HG02763 (cell line): ENCODE measurements at regions not wholly inside any gene's neighbourhood (a gene's known extent, or its start where the extent isn't known, plus 50 kb on each side); places are given as distances from the start of the nearest gene placed in this dataset.
A peak's percentile ranks its signal among the peaks of the same experiment; 100 is the strongest.
"Not testable (repeated sequence)": the region's sequence is repeated elsewhere in the genome, so short reads cannot be mapped to it uniquely, and the experiment has no call there.

Source experiments
- ATAC-seq: cut with Tn5 transposase; IDR thresholded peaks from one replicate; pipeline ENCODE4 v1.9.1; 2021; ENCODE audit warnings: mild to moderate bottlenecking, moderate library complexity; ENCODE audit not compliant: unreplicated experiment

DNA sequence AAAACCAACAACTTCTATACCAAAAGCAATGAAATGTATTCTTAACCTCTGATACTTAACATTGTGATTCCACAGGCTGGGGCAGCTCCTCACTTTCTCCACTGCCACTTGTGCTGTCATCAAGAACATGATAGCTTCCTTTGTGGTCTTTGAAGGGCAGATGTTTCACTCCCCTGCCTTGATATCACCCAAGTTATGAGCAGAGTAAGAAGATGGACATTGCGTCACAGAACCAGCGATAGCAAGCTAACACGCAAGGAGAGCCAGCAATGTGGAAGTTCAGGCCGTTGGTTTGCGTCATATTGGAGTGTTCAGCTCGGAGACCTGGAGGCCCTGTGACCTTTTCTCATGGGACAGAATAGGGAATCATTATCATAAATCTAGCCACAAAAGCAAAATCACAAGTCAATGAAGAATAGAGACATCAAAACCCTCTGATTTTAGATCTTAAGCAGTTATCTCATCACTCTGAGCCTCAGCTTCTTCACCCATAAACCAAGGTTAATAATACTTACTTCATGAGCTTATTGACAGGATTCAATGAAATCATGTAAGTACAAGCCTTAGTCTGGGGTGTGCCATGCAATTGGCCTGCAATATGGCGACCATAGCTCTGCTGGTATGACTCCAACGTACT, 183.8 kb upstream of the THBS1 start:
- ATAC-seq = no peak

DNA sequence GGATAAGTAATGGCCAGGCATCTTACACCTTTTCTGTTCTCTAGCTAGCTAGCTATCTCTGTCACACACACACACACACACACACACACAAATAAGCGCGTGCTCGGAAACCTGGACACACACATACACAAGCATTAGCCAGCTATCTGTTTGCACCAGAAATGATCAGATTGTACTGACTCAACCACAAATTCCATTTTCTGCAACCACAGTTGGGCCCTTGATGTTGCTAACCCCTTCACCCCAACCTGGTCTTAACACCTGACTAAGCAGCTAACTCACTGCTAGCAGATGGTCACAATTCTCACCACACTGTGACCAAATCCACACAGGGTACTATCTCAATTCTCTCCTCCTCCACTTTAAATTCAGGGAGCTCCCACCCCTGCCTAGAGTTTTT, 183.0 kb upstream of the THBS1 start:
- ATAC-seq = no peak

DNA sequence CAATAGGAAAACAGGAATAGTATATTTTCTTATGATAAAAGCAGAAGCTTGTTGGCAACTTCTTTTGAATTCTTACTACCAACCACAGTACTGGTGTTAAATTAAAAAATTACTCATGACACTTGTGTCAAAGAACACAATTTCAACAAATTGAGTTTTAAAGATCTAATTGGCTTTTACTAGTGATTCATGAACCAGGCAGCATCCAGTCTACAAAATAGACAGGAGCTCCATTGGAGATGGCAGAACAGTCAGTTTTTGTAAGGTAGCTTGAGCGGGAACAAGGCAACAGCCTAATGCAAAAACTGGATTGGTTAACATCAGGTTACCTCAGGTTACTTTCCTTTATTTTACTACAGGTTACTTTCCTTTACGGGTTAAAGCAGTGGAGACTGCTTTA, 181.3 kb upstream of the THBS1 start:
- no peak for ATAC-seq

DNA sequence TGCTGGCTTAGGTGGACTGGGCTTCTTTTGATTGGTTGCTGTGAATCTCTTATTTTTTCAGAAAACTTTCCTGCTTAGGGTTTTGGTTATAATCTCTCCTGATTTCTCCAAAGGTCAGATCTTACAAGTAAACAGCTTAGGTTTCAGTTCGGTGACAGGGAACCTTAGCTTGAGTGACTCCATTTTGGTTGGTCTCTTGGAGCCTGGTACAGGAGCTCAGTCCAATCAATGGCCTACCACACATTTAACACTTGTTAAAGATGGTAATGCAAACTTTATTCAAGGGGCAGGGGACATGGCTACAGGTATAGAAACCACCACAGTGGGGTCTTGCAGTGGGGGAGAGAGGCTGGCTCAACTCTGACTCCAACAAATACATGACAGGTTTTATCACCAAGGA, 180.9 kb upstream of the THBS1 start:
- no peak for ATAC-seq

DNA sequence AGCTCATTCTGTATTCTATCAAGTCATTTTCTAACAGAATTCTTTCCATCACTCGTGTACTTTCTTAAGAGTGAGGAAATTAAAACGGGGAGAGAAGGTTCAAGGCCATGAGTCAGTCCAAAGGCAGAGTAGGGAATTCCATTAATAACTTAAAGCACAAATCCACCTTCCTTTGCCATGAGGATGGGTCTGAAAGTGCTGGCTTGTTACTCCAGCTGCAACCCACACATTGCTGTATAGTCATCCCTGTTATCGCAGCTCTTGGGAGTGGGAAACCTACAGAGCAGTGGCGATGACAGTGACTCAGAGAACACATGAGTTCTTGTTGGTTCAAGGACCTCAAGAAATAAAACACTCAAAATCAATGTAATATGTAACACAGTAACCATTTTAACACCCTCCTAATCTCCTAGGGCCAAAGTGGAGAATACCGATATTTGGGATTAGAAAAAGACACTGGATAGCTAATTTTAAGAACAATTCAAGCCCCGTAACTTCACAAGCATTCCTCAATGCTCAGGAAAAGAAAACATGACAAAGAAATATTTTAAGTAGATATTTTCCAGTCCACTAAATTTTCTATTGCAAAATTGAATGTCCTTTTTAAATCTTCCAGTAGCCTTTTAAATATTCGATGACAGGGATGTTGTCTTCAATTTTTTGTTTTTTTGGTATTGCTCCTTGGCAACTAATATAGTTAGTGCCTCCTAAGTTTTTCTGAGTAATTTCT, 179.9 kb upstream of the THBS1 start:
- ATAC-seq = no peak

DNA sequence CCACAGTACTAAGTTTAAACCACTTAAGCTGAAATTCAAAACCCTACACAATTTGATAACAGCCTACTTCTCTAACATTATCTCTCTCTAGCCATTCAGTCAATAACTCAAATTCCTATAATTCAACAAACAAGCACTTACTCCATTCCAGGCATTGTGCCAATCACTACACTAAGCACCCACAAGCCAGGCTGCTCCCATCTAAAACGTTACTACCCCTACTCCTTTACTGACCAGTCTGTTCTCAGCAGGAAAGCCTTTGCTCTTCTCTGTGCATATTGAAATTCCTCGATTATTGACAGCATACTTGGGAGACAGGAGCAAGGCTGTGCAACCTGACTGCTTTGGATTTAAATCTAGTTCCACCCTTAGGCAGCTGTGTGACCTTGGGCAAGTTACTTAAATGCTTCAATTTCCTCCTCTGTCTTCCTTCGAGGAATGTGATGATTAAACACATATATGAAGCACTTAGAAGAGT, 177.2 kb upstream of the THBS1 start:
- ATAC-seq = no peak

DNA sequence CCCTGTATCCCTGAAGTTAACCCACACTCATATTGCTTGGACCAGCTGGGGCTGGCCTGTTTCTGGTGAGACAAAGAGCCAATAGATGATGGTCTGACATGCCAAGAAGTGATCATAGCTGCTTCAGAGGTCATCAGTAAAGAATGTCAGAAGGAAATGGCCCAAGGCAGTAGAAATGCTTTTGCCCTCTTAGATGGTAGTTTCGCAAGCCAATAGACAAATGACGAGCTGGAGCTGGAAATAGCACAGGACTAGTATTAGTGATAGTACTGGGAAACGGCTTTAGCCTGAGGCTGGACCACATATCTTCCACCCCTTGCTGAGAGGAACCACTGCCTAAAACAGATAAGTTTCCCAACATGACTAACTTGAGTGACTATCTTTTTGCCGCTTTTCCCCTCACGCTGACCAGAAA, 176.1 kb upstream of the THBS1 start:
- no peak for ATAC-seq

DNA sequence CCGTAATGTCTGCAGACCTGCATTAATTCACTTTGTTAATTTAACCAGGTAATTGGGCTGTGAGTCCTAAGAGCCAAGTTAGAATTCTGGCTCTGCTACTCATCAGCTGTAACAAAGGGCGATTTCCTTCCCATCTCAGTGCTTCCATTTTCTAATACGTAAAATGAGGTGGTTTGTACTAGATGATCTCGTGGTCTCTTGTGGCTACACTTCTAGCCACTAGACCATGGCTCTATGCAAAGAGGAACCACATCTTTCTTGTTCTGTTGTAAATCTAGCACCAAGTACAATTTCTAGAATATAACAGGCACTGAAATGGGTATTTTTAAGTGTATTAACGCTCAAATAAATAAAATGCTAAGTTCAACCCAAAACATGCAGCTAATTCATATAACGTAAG, 174.4 kb upstream of the THBS1 start:
- ATAC-seq = peak; percentile 95

DNA sequence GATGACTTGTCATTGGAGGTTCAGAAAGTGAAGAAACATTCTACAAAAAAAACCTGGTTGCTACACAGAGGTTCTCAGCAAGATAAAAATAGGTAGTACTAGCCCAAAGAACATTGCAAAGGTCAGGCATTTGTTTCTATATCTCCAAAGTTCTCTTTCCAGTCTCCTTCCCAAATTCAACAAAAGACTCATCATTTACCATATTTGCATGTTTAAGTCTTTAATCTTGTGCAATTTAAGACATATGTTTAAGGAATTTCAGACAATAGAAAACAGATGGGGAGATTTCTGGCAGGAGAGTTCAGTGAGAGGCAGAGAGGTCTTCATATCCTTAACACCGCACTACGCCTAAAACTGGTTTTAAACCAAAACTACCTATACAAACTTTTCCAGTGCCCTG, 173.8 kb upstream of the THBS1 start:
- ATAC-seq = no peak

DNA sequence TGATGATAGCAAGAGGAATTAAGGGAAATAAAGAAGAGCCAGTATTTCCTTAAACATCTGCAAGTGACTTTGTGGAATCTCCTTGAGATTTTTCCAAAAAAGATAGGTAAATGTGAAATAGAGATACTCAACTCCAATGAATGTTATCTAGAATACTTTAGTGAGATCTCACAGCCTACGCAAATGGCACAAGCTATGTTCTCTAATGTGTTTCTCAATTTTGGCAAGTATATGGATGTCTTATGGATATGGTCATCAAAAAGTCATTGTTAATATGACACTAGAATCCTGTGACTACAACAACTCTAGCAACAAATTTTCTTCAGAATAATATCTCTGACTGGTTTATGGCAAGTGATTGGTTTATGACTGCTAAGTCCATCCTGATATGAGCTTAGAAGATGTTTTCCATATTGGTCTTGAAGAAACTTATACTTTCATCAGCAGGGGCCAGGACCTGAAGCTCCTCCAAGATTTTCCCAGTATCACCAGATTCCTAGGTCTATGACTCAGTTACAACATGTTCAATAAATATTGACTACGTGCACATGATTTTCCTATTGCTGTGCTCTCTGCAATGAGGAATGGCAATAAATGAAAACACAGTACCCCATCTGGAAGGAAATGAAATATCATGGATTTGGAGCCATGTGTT, 170.9 kb upstream of the THBS1 start:
- ATAC-seq = no peak

DNA sequence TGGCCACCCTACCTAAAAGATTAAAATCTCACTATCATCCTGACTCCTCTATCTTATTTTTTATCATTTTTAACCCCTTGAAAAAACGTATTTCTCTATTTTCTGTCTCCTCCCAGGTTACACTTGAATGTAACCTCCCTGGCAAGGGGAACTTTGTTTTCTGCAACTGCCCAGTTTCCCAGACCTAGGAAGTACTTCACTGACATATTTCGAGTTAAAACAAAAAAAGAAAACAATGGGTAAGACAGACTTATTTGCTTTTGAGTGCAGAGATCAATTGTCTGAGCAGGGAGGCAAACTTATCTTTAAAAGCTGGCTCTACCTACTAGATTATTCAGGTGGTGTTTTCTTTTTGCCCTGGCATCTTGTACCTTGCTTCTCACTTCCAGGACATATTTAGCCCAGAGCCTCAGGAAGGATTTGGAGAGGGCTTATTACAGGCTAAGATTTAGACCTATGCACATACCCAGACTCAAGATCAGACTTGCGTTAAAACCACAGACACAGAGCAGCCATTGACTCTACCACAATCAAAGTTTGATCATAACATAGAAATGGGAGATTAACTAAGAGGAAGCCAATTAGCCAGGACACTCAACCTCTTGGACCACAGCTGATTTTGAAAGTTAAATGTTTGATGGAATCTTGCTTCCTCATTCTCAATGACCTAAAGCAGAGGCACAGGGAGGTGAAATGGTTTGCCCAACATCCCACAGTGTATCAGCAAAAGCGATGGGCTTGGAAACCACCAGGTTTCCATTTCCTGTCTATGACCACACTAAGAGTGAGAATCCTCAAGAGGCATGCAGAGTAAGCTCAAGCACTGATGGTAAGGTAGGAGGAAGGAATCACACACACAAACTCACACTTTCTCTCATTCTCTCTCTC, 169.5 kb upstream of the THBS1 start:
- ATAC-seq = peak; percentile 96

DNA sequence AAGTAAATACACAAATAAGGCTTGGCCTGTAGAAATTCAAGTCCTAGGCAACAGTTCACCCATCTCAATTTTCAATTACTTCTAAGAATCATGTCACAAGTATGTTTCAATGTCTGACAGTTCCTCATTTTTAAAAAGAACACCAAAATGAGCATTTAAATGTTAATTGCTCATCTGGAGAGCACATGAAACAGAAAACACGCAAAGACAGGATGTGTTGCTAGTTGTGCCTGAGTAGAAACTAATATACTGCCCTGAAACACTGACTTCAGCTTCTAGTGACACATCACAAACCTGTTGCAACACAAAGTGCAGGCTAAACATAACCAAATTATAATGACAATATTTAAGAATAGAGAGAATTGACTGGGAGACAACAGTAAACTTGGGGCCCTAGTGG, 167.3 kb upstream of the THBS1 start:
- no peak for ATAC-seq

DNA sequence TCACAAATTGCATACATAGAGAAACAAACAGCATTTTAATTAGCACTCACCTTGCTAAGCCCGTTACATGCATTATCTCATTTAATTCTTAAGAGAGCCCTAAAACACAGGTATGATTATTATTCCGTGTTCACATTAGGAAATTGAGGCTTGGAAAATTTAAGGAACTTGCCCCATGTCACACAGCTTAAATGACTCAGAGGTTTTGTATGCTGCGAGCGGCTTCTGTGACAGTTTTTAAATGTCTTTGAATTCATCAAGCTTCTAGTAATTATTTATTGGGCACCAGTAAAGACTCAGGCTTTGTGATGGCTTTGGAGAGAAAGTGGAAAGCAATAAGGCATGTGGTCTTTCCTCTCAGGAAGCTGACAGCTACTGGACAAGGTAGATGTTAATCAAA, 166.7 kb upstream of the THBS1 start:
- ATAC-seq = no peak

DNA sequence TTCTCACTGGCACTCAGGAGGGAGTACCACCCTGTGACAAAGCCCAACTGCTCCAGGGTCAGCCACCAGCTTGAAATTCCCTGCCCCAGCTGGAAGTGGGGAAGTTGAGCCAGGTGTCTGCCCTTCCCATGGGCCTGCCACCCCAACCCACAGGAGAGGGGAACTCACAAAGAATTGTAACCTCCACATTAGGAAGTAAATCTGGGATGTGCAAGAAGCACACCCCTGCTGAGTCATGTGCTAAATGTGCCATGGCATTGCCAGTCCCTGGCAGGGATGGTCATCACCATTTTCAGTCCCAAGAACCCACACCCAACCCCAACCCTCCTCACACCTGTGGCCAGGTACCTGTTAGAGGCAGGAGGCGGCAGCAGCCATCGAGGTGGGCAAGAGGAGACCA, 165.2 kb upstream of the THBS1 start:
- ATAC-seq = no peak

DNA sequence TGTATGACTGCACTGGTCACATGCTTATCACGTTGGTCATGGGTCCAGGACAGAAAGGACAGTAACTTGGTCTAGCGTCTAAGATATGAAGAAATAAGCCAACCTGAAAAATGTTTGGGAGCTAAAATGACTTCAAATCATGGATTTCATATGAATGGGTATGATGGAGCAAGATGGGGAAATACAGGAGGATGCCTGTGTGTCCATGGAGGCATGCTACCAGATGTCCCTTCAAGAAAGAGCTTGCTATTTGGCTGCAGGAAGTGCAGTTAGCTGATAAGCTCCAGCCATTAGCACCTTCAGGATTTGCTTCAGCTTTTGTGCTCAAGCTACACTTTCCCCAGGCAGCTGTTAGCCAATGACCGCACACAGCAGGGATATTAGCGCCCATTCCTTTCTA, 164.6 kb upstream of the THBS1 start:
- no peak for ATAC-seq

DNA sequence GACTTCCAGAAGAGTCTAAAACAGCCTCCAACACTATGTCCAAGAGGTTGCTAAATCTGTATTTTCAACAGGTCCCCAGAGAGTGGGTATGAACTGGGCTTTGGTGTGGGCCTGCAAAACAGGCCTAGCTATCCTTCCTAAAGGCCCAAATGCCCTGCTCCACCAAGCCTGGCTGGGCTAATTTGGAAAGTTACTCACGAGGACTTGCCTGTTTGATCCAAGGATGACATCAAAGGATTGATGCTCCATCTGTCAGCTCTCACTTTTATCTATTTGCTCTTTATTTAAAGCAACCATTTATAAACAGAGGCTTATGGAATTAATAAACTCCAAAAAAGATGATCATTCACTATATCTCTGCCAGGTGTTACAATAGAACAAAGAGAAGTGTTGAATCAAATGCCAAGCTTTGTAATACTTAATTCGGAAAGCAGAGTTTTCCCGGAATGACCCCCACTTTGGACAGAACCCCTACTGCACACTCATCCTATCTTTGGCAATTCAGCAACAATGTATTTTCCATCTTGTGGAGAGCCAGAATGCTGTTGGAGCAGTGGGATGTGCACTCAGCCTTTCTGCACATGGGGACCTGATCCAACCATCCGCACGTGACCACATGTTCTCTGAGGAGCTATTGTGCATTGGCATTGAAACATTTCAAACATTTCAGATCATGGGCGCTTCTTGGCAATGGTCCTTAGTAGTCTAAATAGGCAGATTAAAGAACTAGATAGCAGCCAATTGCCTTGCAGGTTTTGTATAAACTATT, 163.3 kb upstream of the THBS1 start:
- no peak for ATAC-seq

DNA sequence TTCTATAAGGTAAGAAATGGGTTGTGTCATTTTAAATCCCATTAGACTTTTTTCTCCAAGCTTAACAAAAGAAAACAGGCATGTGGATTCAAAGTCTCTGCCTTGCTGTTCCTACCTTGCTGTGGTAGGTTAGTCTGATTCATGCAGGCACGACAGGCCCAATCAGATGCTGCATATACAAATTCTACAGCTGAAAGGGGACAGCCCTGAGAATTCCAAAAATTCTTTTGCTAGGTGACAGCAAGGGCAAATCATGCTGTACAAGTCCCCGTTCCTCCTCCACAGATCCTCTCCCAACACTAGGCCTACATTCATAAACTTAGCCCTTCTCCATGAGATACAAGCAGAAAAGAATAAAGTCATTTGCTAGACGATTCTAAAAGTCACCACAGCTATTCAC, 161.2 kb upstream of the THBS1 start:
- ATAC-seq = no peak

DNA sequence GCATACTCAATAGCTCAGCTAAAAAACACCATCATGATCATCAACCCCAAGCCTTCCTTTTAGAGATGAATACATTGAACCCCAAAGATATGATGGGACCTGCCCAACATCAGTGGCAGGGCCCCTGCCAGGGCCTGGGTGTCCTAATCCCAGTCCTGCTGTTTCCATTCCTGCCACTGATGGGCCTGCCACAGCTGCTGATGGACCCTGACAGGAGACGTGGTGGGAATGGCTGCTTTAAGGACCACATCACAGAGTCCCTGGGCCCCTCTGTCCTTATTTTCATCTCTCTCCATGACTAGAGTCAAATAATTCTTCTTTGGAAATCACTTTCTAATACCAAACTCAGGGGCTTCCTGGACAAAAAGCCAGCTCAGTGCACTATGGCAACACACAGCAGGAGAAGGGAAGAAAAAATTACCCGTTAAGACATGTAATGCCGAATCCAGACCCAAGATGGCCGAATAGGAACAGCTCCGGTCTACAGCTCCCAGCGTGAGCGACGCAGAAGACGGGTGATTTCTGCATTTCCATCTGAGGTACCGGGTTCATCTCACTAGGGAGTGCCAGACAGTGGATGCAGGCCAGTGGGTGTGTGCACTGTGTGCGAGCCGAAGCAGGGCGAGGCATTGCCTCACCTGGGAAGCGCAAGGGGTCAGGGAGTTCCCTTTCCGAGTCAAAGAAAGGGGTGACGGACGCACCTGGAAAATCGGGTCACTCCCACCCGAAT, 160.6 kb upstream of the THBS1 start:
- ATAC-seq = not testable (repeated sequence)

DNA sequence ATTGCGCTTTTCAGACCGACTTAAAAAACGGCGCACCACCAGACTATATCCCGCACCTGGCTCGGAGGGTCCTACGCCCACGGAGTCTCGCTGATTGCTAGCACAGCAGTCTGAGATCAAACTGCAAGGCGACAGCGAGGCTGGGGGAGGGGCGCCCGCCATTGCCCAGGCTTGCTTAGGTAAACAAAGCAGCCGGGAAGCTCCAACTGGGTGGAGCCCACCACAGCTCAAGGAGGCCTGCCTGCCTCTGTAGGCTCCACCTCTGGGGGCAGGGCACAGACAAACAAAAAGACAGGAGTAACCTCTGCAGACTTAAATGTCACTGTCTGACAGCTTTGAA, 160.1 kb upstream of the THBS1 start:
- not testable (repeated sequence) for ATAC-seq
